Gastroesophageal sphincter (tissue), 4 donors: ENCODE measurements at regions not wholly inside any gene's neighbourhood (a gene's known extent, or its start where the extent isn't known, plus 50 kb on each side); places are given as distances from the start of the nearest gene placed in this dataset.

Experiments used
- ATAC-seq: fragments of 150-250 bp; one replicate; pipeline ENCODE4 v1.9.1; 2016; ENCODE audit warnings: mild to moderate bottlenecking, moderate library complexity
- H3K27ac ChIP-seq, 4 donors: fragments of 200-600 bp; sonication (generic) in 3 of 4; 1 replicate in 3 of 4; 2 replicates in 1 of 4; pipeline ENCODE4 v1.5.1; 2016 to 2019
- H3K27me3 ChIP-seq: fragments of 200-600 bp; sonication (generic); one replicate; pipeline ENCODE4 v1.5.1; 2019
- H3K36me3 ChIP-seq, 2 donors: fragments of 200-600 bp; sonication (generic); one replicate each; pipeline ENCODE4 v1.5.1; 2019; ENCODE audit warnings: control low read depth in 1 of 2
- H3K4me1 ChIP-seq, 3 donors: fragments of 200-600 bp; sonication (generic); 1 replicate in 2 of 3; 2 replicates in 1 of 3; pipeline ENCODE4 v1.5.1; 2016 to 2019; ENCODE audit warnings: control low read depth in 2 of 3
- H3K4me3 ChIP-seq, 2 donors: fragments of 200-600 bp; sonication (generic); one replicate each; pipeline ENCODE4 v1.5.1; 2019; ENCODE audit warnings: mild to moderate bottlenecking in 1 of 2, moderate library complexity in 1 of 2
- H3K9me3 ChIP-seq, 3 donors: fragments of 200-600 bp; sonication (generic); one replicate each; pipeline ENCODE4 v1.5.1; 2017 to 2019; ENCODE audit warnings: control low read depth in 2 of 3
- CTCF ChIP-seq, 4 experiments: fragments of 200-600 bp in 2 of 4; fragments of 450-650 bp in 2 of 4; sonication (generic) in 1 of 4; IDR thresholded peaks; one replicate each; pipeline ENCODE4 v1.5.1; 2017 to 2019; ENCODE audit warnings: antibody characterized with exemption in 4 of 4, mild to moderate bottlenecking in 2 of 4, moderate library complexity in 2 of 4
- EP300 ChIP-seq: sonication (generic); formaldehyde crosslinking; IDR thresholded peaks from one replicate; pipeline ENCODE4 v1.6.1; 2017; ENCODE audit warnings: antibody characterized with exemption, mild to moderate bottlenecking
- POLR2A ChIP-seq, 2 donors: fragments of 450-650 bp; IDR thresholded peaks; one replicate each; pipeline ENCODE4 v1.6.1; 2017; ENCODE audit warnings: antibody characterized with exemption in 2 of 2, mild to moderate bottlenecking in 2 of 2, moderate library complexity in 1 of 2
- POLR2AphosphoS5 ChIP-seq: sonication (generic); formaldehyde crosslinking; IDR thresholded peaks from one replicate; pipeline ENCODE4 v1.6.1; 2017; ENCODE audit warnings: antibody characterized with exemption
- WGBS, 2 donors: methylation state at CpG; one replicate each; pipeline ENCODE4 v1.1.5; 2018; ENCODE audit warnings: low coverage in 1 of 2; 5-methylcytosine and 5-hydroxymethylcytosine counted together

DNA sequence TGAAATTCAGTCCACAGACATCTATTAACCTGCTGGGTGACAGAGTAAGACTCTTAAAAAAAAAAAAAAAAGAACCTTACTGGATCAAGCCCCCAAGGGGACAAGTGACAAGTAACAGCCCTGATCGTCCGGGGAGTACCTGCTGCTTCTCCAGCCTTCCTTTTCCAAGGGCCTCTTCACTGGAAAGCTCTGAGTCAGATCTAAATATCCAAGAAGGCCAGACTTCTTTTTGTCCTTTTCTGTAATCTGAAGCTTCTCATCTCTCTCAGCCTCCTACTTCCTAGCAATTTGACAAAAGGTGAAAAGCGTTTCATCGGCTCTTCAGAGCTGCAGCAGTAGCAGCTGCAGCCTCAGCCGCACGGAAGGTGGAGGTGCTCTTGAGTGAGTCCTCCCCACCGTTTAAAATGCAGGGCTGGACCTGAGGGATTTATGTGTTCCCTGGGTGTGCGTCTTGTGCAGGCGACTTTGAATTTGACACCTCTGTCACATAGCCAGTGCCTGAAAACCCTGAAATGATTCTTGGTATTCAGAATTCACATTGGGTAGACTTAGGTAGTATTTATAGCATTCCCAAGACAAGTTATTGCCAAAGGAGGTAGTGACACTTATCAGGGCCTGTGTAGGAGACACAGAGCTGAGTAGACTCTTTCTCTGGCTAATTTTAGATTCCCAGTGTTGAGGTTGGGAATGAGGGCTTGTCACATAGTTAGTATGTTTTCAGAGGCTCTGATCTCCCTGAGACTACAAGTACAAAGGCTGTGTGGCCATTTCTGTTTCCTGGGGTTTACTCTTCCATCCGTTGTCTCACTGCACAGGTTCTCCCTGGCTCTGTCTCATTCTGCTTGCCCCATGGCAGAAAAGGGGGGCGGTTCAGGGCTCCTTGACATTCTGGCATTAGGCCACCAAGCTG, 291.2 kb upstream of the C2CD4B start:
- peak overlapping the region in 2 of 4 donors; percentile 14 to 42 for H3K27ac ChIP-seq
- H3K4me3 ChIP-seq, result no peak overlapping the region
- peaks cover 0 to 38% (median 5%) of the 10 kb centered on the region in 3 donors for H3K4me1 ChIP-seq
- no peaks in the 10 kb centered on the region for H3K27me3 ChIP-seq
- ATAC-seq, result no peak
- TF ChIP-seq POLR2A (IDR thresholded peaks at IDR 0.05) (no peak), EP300 (no peak), POLR2AphosphoS5 (no peak), CTCF (IDR thresholded peaks at IDR 0.05) (no peak)
- no peaks in the 10 kb centered on the region for H3K36me3 ChIP-seq
- 50 to 72% methylated on average over 7 to 11 of the region's 11 CpGs for WGBS, 2 donors
- H3K9me3 ChIP-seq, result no peaks in the 10 kb centered on the region

GRCh38 chr15:62457100-62457499, 292.0 kb upstream of the C2CD4B start:
- no peaks in the 10 kb centered on the region for H3K36me3 ChIP-seq
- H3K4me1 ChIP-seq, result peaks cover 0 to 38% (median 5%) of the 10 kb centered on the region in 3 donors
- TF ChIP-seq EP300 (no peak), POLR2A (IDR thresholded peaks at IDR 0.05) (no peak)
- no peaks in the 10 kb centered on the region for H3K27me3 ChIP-seq
- ATAC-seq, result no peak
- no peak overlapping the region for H3K4me3 ChIP-seq
- 76 to 97% methylated on average over 3 to 6 of the region's 6 CpGs for WGBS, 2 donors
- peak overlapping the region in 1 of 4 donors; percentile 42 for H3K27ac ChIP-seq
- H3K9me3 ChIP-seq, result no peaks in the 10 kb centered on the region

- Histone ChIP-seq H3K27ac (no peak overlapping the region), H3K36me3 (no peaks in the 10 kb centered on the region), H3K9me3 (no peaks in the 10 kb centered on the region), H3K4me1 (peaks cover 0 to 23% (median 0%) of the 10 kb centered on the region in 3 donors), H3K4me3 (no peak overlapping the region), H3K27me3 (no peaks in the 10 kb centered on the region)
- no peak for ATAC-seq
- TF ChIP-seq POLR2A (IDR thresholded peaks at IDR 0.05) (no peak), CTCF (IDR thresholded peaks at IDR 0.05) (no peak), POLR2AphosphoS5 (no peak), EP300 (no peak)
- 88% methylated on average over 6 of the region's 6 CpGs; no CpG with 5 or more reads in 1 of the 2 donors for WGBS, 2 donors
Measured at GRCh38 chr15:62459875-62460274, 294.8 kb upstream of the C2CD4B start.

DNA sequence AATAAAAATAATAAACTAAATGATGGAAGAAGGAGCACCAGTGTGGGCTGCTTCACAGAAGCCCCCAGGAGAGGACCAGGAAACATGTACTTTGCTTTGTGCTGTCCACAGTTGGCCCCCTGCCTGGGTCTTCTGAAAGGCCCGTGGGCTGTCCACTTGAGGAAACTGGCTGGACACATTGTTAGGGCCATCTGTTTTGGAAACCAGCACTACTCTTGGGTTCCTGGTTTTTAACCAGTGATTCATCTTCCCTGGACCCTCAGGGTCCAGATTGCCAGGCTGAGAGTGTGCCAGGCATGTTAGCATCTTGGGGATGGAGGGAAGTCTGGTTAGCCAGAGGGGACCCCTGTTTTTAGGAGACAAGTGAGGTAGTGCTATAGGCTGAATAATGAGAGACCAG, 297.2 kb upstream of the C2CD4B start:
- Histone ChIP-seq H3K27ac (no peak overlapping the region), H3K36me3 (no peaks in the 10 kb centered on the region), H3K9me3 (no peaks in the 10 kb centered on the region), H3K27me3 (no peaks in the 10 kb centered on the region), H3K4me1 (peaks cover 0 to 9% (median 0%) of the 10 kb centered on the region in 3 donors), H3K4me3 (no peak overlapping the region)
- TF ChIP-seq POLR2A (IDR thresholded peaks at IDR 0.05) (no peak), CTCF (IDR thresholded peaks at IDR 0.05) (no peak)
- ATAC-seq, result no peak
- WGBS, 2 donors, result 40% methylated on average over 1 of the region's 1 CpG; no CpG with 5 or more reads in 1 of the 2 donors

- Histone ChIP-seq H3K36me3 (no peaks in the 10 kb centered on the region), H3K27ac (no peak overlapping the region), H3K27me3 (no peaks in the 10 kb centered on the region), H3K9me3 (no peaks in the 10 kb centered on the region), H3K4me1 (peaks cover 0 to 7% (median 0%) of the 10 kb centered on the region in 3 donors), H3K4me3 (no peak overlapping the region)
- TF ChIP-seq POLR2A (IDR thresholded peaks at IDR 0.05) (no peak), POLR2AphosphoS5 (no peak)
- ATAC-seq, result no peak
- WGBS, 2 donors, result 80 to 86% methylated on average over 1 to 6 of the region's 7 CpGs
Measured at GRCh38 chr15:62462721-62463120, 297.6 kb upstream of the C2CD4B start.

- H3K4me1 ChIP-seq, result peaks cover 0 to 18% (median 0%) of the 10 kb centered on the region in 3 donors
- no peak overlapping the region for H3K27ac ChIP-seq
- H3K36me3 ChIP-seq, result no peaks in the 10 kb centered on the region
- ATAC-seq, result no peak
- no peaks in the 10 kb centered on the region for H3K27me3 ChIP-seq
- H3K9me3 ChIP-seq, result no peaks in the 10 kb centered on the region
- WGBS, 2 donors, result 33 to 50% methylated on average over 3 to 4 of the region's 5 CpGs
- no peak overlapping the region for H3K4me3 ChIP-seq
- TF ChIP-seq EP300 (no peak), POLR2A (IDR thresholded peaks at IDR 0.05) (no peak), CTCF (IDR thresholded peaks at IDR 0.05) (no peak), POLR2AphosphoS5 (no peak)
Measured at GRCh38 chr15:62464705-62465104, 299.6 kb upstream of the C2CD4B start.
